ENCODE measurements at regions not wholly inside any gene's neighbourhood (a gene's known extent, or its start where the extent isn't known, plus 50 kb on each side); places are given as distances from the start of the nearest gene placed in this dataset.

- no peak for DNase-seq
Observed at GRCh38 chr4:171118091-171118490, 695.1 kb upstream of the GALNTL6 start.

GRCh38 chr4:171117457-171117856 is 695.7 kb upstream of the GALNTL6 start:
- no peak for DNase-seq

GRCh38 chr4:171101845-171102244 is 711.4 kb upstream of the GALNTL6 start:
- no peak for DNase-seq

GRCh38 chr4:171087089-171087488 is 726.1 kb upstream of the GALNTL6 start:
- no peak for DNase-seq

GRCh38 chr4:171067422-171067821 is 745.8 kb upstream of the GALNTL6 start:
- no peak for DNase-seq

- DNase-seq: no peak
Observed at GRCh38 chr4:171049380-171049779, 763.8 kb upstream of the GALNTL6 start.

GRCh38 chr4:171042989-171043524 is 770.1 kb upstream of the GALNTL6 start:
- no peak for DNase-seq

GRCh38 chr4:171035909-171036308 is 777.3 kb upstream of the GALNTL6 start:
- DNase-seq: no peak

- DNase-seq: no peak
Observed at GRCh38 chr4:171031338-171031737, 781.9 kb upstream of the GALNTL6 start.

- DNase-seq: no peak
Observed at GRCh38 chr4:171025776-171026175, 787.4 kb upstream of the GALNTL6 start.

- DNase-seq: no peak
Observed at GRCh38 chr4:171025343-171025742, 787.9 kb upstream of the GALNTL6 start.

GRCh38 chr4:171024720-171025303 is 788.4 kb upstream of the GALNTL6 start:
- no peak for DNase-seq

GRCh38 chr4:171022824-171023230 is 790.4 kb upstream of the GALNTL6 start:
- DNase-seq: no peak

- peak; percentile 42 for DNase-seq
Observed at GRCh38 chr4:171017593-171017992, 795.6 kb upstream of the GALNTL6 start.

GRCh38 chr4:171016145-171016544 is 797.1 kb upstream of the GALNTL6 start:
- DNase-seq: no peak

- no peak for DNase-seq
Observed at GRCh38 chr4:171015441-171015840, 797.8 kb upstream of the GALNTL6 start.

- DNase-seq: no peak
Observed at GRCh38 chr4:171007618-171008390, 805.4 kb upstream of the GALNTL6 start.

- DNase-seq: no peak
Observed at GRCh38 chr4:171002246-171002645, 811.0 kb upstream of the GALNTL6 start.

GRCh38 chr4:170990989-170991589 is 822.1 kb upstream of the GALNTL6 start:
- DNase-seq: no peak

- DNase-seq: no peak
Observed at GRCh38 chr4:170988446-170988845, 824.8 kb upstream of the GALNTL6 start.

- no peak for DNase-seq
Observed at GRCh38 chr4:170979736-170980135, 833.5 kb upstream of the GALNTL6 start.

- DNase-seq: no peak
Observed at GRCh38 chr4:170978990-170979389, 834.2 kb upstream of the GALNTL6 start.

GRCh38 chr4:170949084-170949483 is 859.3 kb upstream of the AADAT start:
- no peak for DNase-seq

Data from NCI-H345 (cell line).